Erythroblast (primary cell): ENCODE measurements at regions not wholly inside any gene's neighbourhood (a gene's known extent, or its start where the extent isn't known, plus 50 kb on each side); places are given as distances from the start of the nearest gene placed in this dataset.

ENCODE experiments used
- GATA1 ChIP-seq: IDR thresholded peaks from 2 replicates; pipeline ENCODE4 v1.6.1; 2011; ENCODE audit warnings: low read depth, mild to moderate bottlenecking, control low read depth, low read length, moderate library complexity
- POLR2A ChIP-seq: IDR thresholded peaks from 2 replicates; pipeline ENCODE4 v1.6.1; 2011; ENCODE audit warnings: mild to moderate bottlenecking, low read length

- no peak for TF ChIP-seq POLR2A
- no peak for TF ChIP-seq GATA1
Measured at GRCh38 chr15:29480949-29481348, 211.3 kb upstream of the NSMCE3 start.
